HEK293 (cell line): ENCODE measurements at regions not wholly inside any gene's neighbourhood (a gene's known extent, or its start where the extent isn't known, plus 50 kb on each side); places are given as distances from the start of the nearest gene placed in this dataset.

Experiments used
- CTCF ChIA-PET: fragments of 350-600 bp; formaldehyde crosslinking; extraction: SDS; loops from one replicate; lab custom pipeline; 2021; ENCODE audit warnings: antibody characterized with exemption; lab: Yijun Ruan, JAX
- POLR2A ChIA-PET: fragments of 300-600 bp; formaldehyde crosslinking; extraction: SDS; loops from one replicate; lab custom pipeline; 2020; ENCODE audit warnings: antibody characterized with exemption, inconsistent platforms; lab: Yijun Ruan, JAX
- H3K27ac ChIP-seq: fragments of 200-500 bp; sonication (Bioruptor generic); 2 replicates; pipeline ENCODE4 v1.5.1; 2014; ENCODE audit warnings: low read depth, low read length, control low read depth, inconsistent platforms; ENCODE audit errors: extremely low read depth
- H3K36me3 ChIP-seq, 2 experiments: fragments of 200-500 bp in 1 of 2; sonication (Bioruptor generic) in 1 of 2; 1 replicate in 1 of 2; 2 replicates in 1 of 2; pipeline ENCODE4 v1.5.1; 2014 to 2017; ENCODE audit warnings: inconsistent platforms in 2 of 2, low read length in 2 of 2; ENCODE audit not compliant: control insufficient read depth in 2 of 2, insufficient read depth in 1 of 2
- H3K4me1 ChIP-seq: fragments of 200-500 bp; sonication (Bioruptor generic); 2 replicates; pipeline ENCODE4 v1.5.1; 2014; ENCODE audit warnings: mild to moderate bottlenecking, low read length, inconsistent platforms; ENCODE audit not compliant: control insufficient read depth, insufficient read depth
- H3K4me3 ChIP-seq: 2 replicates; pipeline ENCODE4 v1.5.1; 2011; ENCODE audit warnings: low read depth, mild to moderate bottlenecking, control low read depth, low read length, moderate library complexity
- H3K9me3 ChIP-seq: fragments of 200-500 bp; sonication (Bioruptor generic); 2 replicates; pipeline ENCODE4 v1.5.1; 2014; ENCODE audit warnings: low read depth, low read length, inconsistent platforms; ENCODE audit not compliant: control insufficient read depth, insufficient read depth
- BCL11A ChIP-seq: fragments of 450-650 bp; formaldehyde crosslinking; IDR thresholded peaks from 2 replicates; pipeline ENCODE4 v1.5.1; 2016; ENCODE audit warnings: low read depth, missing biosample characterization, missing genetic modification characterization
- GLI4 ChIP-seq: fragments of 450-650 bp; formaldehyde crosslinking; IDR thresholded peaks from 2 replicates; pipeline ENCODE4 v1.5.1; 2016; ENCODE audit warnings: missing biosample characterization, missing genetic modification characterization
- HOXD13 ChIP-seq: sonication (generic); formaldehyde crosslinking; IDR thresholded peaks from 2 replicates; pipeline ENCODE4 v1.8.0; 2022; ENCODE audit warnings: missing genetic modification reagents, borderline replicate concordance
- KLF7 ChIP-seq: fragments of 450-650 bp; formaldehyde crosslinking; IDR thresholded peaks from 2 replicates; pipeline ENCODE4 v1.5.1; 2016; ENCODE audit warnings: missing biosample characterization, missing genetic modification characterization, borderline replicate concordance
- TCF7L2 ChIP-seq: IDR thresholded peaks from 2 replicates; pipeline ENCODE4 v1.6.1; 2011; ENCODE audit warnings: low read depth, mild to moderate bottlenecking, inconsistent platforms, low read length, moderate library complexity, borderline replicate concordance
- YY1 ChIP-seq: fragments of 450-650 bp; formaldehyde crosslinking; IDR thresholded peaks from 2 replicates; pipeline ENCODE4 v1.5.1; 2018; ENCODE audit warnings: missing biosample characterization, missing genetic modification characterization
- ZBTB48 ChIP-seq: fragments of 450-650 bp; formaldehyde crosslinking; IDR thresholded peaks from 2 replicates; pipeline ENCODE4 v1.5.1; 2016; ENCODE audit warnings: missing biosample characterization, missing genetic modification characterization
- ZFP69B ChIP-seq: fragments of 450-650 bp; formaldehyde crosslinking; IDR thresholded peaks from 2 replicates; pipeline ENCODE4 v1.5.1; 2016; ENCODE audit warnings: missing biosample characterization, missing genetic modification characterization
- ZNF121 ChIP-seq: fragments of 450-650 bp; formaldehyde crosslinking; IDR thresholded peaks from 2 replicates; pipeline ENCODE4 v1.5.1; 2016; ENCODE audit warnings: missing biosample characterization, missing genetic modification characterization
- ZNF155 ChIP-seq: fragments of 450-650 bp; formaldehyde crosslinking; IDR thresholded peaks from 2 replicates; pipeline ENCODE4 v1.5.1; 2016; ENCODE audit warnings: missing biosample characterization, missing genetic modification characterization
- ZNF184 ChIP-seq: fragments of 450-650 bp; IDR thresholded peaks from 2 replicates; pipeline ENCODE4 v1.5.1; 2018; ENCODE audit warnings: missing biosample characterization, mild to moderate bottlenecking, missing genetic modification characterization
- ZNF501 ChIP-seq: fragments of 450-650 bp; formaldehyde crosslinking; IDR thresholded peaks from 2 replicates; pipeline ENCODE4 v1.5.1; 2016; ENCODE audit warnings: missing biosample characterization, missing genetic modification characterization
- ZNF521 ChIP-seq: fragments of 450-650 bp; formaldehyde crosslinking; IDR thresholded peaks from 2 replicates; pipeline ENCODE4 v1.5.1; 2017; ENCODE audit warnings: missing biosample characterization, mild to moderate bottlenecking, missing genetic modification characterization
- ZNF548 ChIP-seq: fragments of 450-650 bp; formaldehyde crosslinking; IDR thresholded peaks from 2 replicates; pipeline ENCODE4 v1.5.1; 2016; ENCODE audit warnings: missing biosample characterization, missing genetic modification characterization
- ZNF660 ChIP-seq: fragments of 450-650 bp; IDR thresholded peaks from 2 replicates; pipeline ENCODE4 v1.5.1; 2018; ENCODE audit warnings: missing biosample characterization, mild to moderate bottlenecking, missing genetic modification characterization
- ZNF701 ChIP-seq: fragments of 450-650 bp; formaldehyde crosslinking; IDR thresholded peaks from 2 replicates; pipeline ENCODE4 v1.5.1; 2016; ENCODE audit warnings: missing biosample characterization, missing genetic modification characterization
- TF ChIP-seq, protein P1 (sequence below): fragments of 450-650 bp; formaldehyde crosslinking; IDR thresholded peaks from 2 replicates; pipeline ENCODE4 v1.5.1; 2017; ENCODE audit warnings: missing biosample characterization, mild to moderate bottlenecking, missing genetic modification characterization, moderate library complexity
- TF ChIP-seq, protein P2 (sequence below): fragments of 450-650 bp; formaldehyde crosslinking; IDR thresholded peaks from 2 replicates; pipeline ENCODE4 v1.5.1; 2017; ENCODE audit warnings: missing biosample characterization, missing genetic modification characterization
- TF ChIP-seq, protein P3 (sequence below): fragments of 450-650 bp; formaldehyde crosslinking; IDR thresholded peaks from 2 replicates; pipeline ENCODE4 v1.5.1; 2016; ENCODE audit warnings: missing biosample characterization, missing genetic modification characterization
- TF ChIP-seq, protein P4 (sequence below): fragments of 450-650 bp; IDR thresholded peaks from 2 replicates; pipeline ENCODE4 v1.5.1; 2018; ENCODE audit warnings: missing biosample characterization, missing genetic modification characterization
- TF ChIP-seq, protein P5 (sequence below): fragments of 450-650 bp; formaldehyde crosslinking; IDR thresholded peaks from 2 replicates; pipeline ENCODE4 v1.5.1; 2017; ENCODE audit warnings: missing biosample characterization, missing genetic modification characterization

DNA sequence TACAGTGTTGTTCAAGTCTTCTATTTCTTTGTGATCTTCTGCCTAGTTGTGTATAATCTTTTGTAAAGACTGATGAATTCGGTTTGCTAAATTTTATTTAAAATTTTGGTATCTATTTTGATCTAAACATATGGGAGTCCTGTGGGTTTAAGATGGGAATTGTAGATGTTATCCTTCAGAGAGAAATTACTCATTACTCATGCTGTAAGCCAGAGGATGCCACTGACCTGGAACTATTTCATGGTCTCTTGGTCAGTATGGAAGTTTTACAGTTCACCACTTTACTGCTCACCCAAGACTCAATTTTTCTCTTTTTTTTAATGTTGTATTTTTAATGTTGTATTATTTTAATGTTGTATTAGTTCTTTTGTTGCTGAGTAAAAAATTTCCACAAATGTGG is 138.6 kb upstream of the B3GALT2 start:
- no peaks in the 10 kb centered on the region for H3K4me1 ChIP-seq
- CTCF ChIA-PET: interaction anchor here (0.9 kb wide), 1 partner anchor 23 kb away, joined by 3 read pairs; no protein-coding TSS in a partner anchor
- H3K9me3 ChIP-seq: no peaks in the 10 kb centered on the region
- POLR2A ChIA-PET: no interaction called here
- no peak overlapping the region for H3K27ac ChIP-seq
- H3K4me3 ChIP-seq: no peak overlapping the region
- H3K36me3 ChIP-seq: no peaks in the 10 kb centered on the region
- TF ChIP-seq GLI4 (tag by site-specific recombination) (no peak), ZFP69B (tag by site-specific recombination) (no peak), ZNF701 (tag by site-specific recombination) (no peak), ZBTB48 (tag by site-specific recombination) (no peak), TCF7L2 (no peak), ZNF501 (tag by site-specific recombination) (no peak)
- TF ChIP-seq, protein P1, sequence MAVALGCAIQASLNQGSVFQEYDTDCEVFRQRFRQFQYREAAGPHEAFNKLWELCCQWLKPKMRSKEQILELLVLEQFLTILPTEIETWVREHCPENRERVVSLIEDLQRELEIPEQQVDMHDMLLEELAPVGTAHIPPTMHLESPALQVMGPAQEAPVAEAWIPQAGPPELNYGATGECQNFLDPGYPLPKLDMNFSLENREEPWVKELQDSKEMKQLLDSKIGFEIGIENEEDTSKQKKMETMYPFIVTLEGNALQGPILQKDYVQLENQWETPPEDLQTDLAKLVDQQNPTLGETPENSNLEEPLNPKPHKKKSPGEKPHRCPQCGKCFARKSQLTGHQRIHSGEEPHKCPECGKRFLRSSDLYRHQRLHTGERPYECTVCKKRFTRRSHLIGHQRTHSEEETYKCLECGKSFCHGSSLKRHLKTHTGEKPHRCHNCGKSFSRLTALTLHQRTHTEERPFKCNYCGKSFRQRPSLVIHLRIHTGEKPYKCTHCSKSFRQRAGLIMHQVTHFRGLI (tag by site-specific recombination): no peak
- TF ChIP-seq, protein P2, sequence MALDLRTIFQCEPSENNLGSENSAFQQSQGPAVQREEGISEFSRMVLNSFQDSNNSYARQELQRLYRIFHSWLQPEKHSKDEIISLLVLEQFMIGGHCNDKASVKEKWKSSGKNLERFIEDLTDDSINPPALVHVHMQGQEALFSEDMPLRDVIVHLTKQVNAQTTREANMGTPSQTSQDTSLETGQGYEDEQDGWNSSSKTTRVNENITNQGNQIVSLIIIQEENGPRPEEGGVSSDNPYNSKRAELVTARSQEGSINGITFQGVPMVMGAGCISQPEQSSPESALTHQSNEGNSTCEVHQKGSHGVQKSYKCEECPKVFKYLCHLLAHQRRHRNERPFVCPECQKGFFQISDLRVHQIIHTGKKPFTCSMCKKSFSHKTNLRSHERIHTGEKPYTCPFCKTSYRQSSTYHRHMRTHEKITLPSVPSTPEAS (tag by site-specific recombination): no peak

DNA sequence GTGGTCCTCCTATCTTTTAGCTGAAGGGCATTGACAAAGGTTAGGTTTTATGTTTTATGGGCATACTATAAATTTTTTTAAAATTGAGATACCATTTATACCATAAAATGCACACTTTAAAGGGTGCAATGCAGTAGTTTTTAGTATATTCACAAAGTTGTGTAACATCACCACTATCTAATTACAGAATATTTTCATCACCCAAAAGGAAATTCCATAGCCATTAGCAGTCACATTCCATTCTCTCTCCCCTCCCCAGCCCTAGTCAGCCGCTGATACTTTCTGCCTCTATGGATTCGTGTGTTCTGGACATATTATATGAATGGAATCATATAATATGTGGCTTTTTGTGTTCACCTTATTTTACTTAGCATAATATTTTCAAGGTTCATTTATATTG is 135.8 kb upstream of the B3GALT2 start:
- Histone ChIP-seq H3K27ac (no peak overlapping the region), H3K9me3 (no peaks in the 10 kb centered on the region), H3K4me3 (no peak overlapping the region), H3K4me1 (no peaks in the 10 kb centered on the region), H3K36me3 (no peaks in the 10 kb centered on the region)
- ChIA-PET POLR2A (no interaction called here), CTCF (interaction anchor here (0.7 kb wide), 3 partner anchors 20 to 515 kb away, joined by 4 to 8 read pairs (median 4); no protein-coding TSS in a partner anchor)
- TF ChIP-seq ZNF155 (tag by site-specific recombination): no peak
- TF ChIP-seq, protein P3, sequence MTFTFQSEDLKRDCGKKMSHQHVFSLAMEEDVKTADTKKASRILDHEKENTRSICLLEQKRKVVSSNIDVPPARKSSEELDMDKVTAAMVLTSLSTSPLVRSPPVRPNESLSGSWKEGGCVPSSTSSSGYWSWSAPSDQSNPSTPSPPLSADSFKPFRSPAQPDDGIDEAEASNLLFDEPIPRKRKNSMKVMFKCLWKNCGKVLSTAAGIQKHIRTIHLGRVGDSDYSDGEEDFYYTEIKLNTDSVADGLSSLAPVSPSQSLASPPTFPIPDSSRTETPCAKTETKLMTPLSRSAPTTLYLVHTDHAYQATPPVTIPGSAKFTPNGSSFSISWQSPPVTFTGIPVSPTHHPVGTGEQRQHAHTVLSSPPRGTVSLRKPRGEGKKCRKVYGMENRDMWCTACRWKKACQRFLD (tag by site-specific recombination): no peak
- no peak for TF ChIP-seq ZNF184
- TF ChIP-seq BCL11A: no peak
- no peak for TF ChIP-seq ZNF121 (tag by site-specific recombination)
- no peak for TF ChIP-seq ZFP69B (tag by site-specific recombination)
- no peak for TF ChIP-seq YY1 (tag by site-specific recombination)
- no peak for TF ChIP-seq ZNF521
- TF ChIP-seq ZNF548 (tag by site-specific recombination): no peak
- TF ChIP-seq, protein P4, sequence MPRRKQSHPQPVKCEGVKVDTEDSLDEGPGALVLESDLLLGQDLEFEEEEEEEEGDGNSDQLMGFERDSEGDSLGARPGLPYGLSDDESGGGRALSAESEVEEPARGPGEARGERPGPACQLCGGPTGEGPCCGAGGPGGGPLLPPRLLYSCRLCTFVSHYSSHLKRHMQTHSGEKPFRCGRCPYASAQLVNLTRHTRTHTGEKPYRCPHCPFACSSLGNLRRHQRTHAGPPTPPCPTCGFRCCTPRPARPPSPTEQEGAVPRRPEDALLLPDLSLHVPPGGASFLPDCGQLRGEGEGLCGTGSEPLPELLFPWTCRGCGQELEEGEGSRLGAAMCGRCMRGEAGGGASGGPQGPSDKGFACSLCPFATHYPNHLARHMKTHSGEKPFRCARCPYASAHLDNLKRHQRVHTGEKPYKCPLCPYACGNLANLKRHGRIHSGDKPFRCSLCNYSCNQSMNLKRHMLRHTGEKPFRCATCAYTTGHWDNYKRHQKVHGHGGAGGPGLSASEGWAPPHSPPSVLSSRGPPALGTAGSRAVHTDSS (tag by site-specific recombination): no peak
- no peak for TF ChIP-seq HOXD13 (CRISPR knock-in tag)
- TF ChIP-seq, protein P5, sequence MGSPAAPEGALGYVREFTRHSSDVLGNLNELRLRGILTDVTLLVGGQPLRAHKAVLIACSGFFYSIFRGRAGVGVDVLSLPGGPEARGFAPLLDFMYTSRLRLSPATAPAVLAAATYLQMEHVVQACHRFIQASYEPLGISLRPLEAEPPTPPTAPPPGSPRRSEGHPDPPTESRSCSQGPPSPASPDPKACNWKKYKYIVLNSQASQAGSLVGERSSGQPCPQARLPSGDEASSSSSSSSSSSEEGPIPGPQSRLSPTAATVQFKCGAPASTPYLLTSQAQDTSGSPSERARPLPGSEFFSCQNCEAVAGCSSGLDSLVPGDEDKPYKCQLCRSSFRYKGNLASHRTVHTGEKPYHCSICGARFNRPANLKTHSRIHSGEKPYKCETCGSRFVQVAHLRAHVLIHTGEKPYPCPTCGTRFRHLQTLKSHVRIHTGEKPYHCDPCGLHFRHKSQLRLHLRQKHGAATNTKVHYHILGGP (tag by site-specific recombination): no peak
- TF ChIP-seq KLF7 (tag by site-specific recombination): no peak
- no peak for TF ChIP-seq ZNF660 (tag by site-specific recombination)
- no peak for TF ChIP-seq GLI4 (tag by site-specific recombination)
